GM12892 (cell line): ENCODE measurements at regions not wholly inside any gene's neighbourhood (a gene's known extent, or its start where the extent isn't known, plus 50 kb on each side); places are given as distances from the start of the nearest gene placed in this dataset.
"Not testable (repeated sequence)": the region's sequence is repeated elsewhere in the genome, so short reads cannot be mapped to it uniquely, and the experiment has no call there.

ENCODE experiments used
- DNase-seq: peaks from one replicate; pipeline ENCODE4 v3.0.0; 2011; ENCODE audit not compliant: insufficient read length
- FAIRE-seq: peaks from 2 replicates; lab custom pipeline; 2011; peaks lifted over from hg19 to GRCh38; lab: Jason Lieb, UNC
- POLR2A ChIP-seq: IDR thresholded peaks from 2 replicates; pipeline ENCODE4 v1.6.1; 2011; ENCODE audit warnings: low read depth, low read length, control low read depth
- POLR2AphosphoS5 ChIP-seq: IDR thresholded peaks from 2 replicates; pipeline ENCODE4 v1.6.1; 2011; ENCODE audit warnings: low read depth, low read length, control low read depth
- TAF1 ChIP-seq: IDR thresholded peaks from 2 replicates; pipeline ENCODE4 v1.6.1; 2011; ENCODE audit warnings: low read depth, mild to moderate bottlenecking, control low read depth, low read length, borderline replicate concordance

DNA sequence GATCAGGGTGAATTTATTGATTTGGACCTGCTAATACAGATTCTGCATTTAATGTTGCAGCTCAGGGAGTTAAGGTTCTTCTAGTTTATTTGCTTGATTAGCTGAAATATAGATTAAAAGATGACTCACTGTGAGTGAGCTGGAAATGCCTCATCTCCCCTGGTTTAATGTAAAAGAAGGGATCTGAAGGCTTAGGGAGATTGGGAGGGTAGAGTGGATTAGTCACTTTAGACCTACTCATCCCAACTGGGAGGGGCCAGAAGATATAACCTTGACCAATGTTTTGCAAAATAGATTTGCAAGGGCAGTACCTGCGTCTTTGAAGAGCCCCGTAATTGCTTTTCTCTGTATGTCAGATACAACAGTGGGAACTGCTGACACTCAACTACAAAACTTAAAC lies 922.8 kb upstream of the ADGRL4 start:
- DNase-seq (no peak), FAIRE-seq (no peak)
- TF ChIP-seq POLR2AphosphoS5 (no peak), POLR2A (no peak), TAF1 (no peak)

GRCh38 chr1:79928901-79929300 lies 922.4 kb upstream of the ADGRL4 start:
- DNase-seq (no peak), FAIRE-seq (no peak)
- TF ChIP-seq TAF1: no peak
- TF ChIP-seq POLR2AphosphoS5: no peak
- TF ChIP-seq POLR2A: no peak

DNA sequence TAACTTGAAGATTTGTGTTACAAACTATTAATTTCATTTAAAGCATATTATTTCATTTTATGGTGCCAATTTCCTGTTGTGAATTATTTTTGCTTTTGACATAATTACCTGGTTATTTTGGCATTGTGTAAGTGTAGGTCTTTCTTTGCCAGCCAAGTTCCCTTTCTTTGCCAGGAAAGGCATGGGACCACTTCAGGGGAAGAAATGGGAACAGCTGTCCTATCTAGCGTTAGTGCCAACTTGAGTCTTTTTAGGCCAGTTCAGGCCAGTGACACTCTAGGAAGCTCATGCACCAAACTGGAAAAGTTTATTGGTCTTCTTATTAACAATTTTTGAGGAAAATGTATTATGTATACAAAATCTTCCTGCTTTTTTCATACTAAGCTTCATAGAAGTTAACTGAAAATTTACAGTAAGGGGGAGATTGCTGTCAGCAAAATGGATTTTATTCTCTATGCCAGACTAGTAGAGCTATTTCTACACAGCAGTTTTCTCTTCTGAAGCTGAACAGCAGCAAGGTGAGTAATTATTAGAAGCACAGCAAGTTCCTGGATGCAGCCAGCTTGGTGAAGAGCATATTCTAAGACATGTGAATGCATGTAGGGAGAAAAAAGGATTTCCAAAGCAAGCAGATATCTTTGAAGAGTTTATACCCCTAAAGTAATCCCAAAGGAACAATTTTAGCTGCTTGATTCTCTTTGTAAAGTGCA lies 914.6 kb upstream of the ADGRL4 start:
- no peak for TF ChIP-seq POLR2AphosphoS5
- TF ChIP-seq TAF1: no peak
- TF ChIP-seq POLR2A: no peak
- no peak for FAIRE-seq

DNA sequence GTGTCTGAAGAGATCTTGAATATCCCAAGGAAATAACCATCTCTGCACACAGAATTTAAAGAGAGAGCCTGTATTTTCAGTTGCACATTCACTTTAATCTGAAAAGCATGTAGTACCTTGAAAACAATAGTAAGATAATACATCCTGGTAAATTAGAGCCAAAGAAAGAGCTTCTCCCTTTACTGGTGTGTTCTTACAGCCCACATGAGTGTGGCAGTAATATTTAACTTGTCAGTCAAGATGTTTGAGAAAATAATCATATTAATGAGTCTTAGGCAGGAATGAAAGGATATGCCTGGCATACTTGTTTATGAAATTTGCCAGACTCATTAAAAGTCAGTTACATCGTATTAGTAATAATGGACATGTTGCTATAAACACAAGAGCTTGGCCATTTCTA lies 908.4 kb upstream of the ADGRL4 start:
- no peak for TF ChIP-seq POLR2A
- TF ChIP-seq TAF1: no peak
- TF ChIP-seq POLR2AphosphoS5: no peak
- FAIRE-seq: no peak
- DNase-seq: no peak

More for the DNA sequence above, 914.6 kb upstream of the ADGRL4 start:
- no peak for DNase-seq

- TF ChIP-seq POLR2AphosphoS5 (no peak), POLR2A (no peak), TAF1 (no peak)
- DNase-seq (no peak), FAIRE-seq (no peak)
These were observed 906.3 kb upstream of the ADGRL4 start for GRCh38 chr1:79912813-79913212.

- TF ChIP-seq POLR2A (no peak), TAF1 (no peak), POLR2AphosphoS5 (no peak)
- DNase-seq (no peak), FAIRE-seq (no peak)
These were observed 896.8 kb upstream of the ADGRL4 start for GRCh38 chr1:79903321-79903720.

GRCh38 chr1:79902418-79902817 lies 895.9 kb upstream of the ADGRL4 start:
- TF ChIP-seq POLR2AphosphoS5 (no peak), TAF1 (no peak), POLR2A (no peak)
- FAIRE-seq (no peak), DNase-seq (no peak)

DNA sequence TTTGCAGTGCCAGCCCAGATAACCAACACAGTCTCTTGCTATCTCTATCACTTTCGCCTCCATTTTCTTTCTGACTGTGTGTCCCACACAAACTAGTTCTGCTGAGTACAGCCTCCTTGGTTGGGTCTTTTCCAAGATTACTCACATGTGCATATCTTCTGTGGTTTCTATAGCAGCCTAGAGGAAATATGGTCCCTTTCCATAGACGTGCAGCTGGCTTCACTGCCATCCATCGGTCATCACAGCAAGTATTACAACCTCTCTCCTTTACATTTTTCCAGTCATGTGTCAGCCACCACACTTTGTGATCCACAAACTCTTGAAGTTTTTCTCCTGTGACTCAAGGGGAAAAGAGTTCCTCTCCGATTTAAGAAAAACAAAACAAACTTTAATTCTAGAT lies 893.4 kb upstream of the ADGRL4 start:
- TF ChIP-seq TAF1 (no peak), POLR2A (no peak), POLR2AphosphoS5 (no peak)
- FAIRE-seq (no peak), DNase-seq (no peak)

DNA sequence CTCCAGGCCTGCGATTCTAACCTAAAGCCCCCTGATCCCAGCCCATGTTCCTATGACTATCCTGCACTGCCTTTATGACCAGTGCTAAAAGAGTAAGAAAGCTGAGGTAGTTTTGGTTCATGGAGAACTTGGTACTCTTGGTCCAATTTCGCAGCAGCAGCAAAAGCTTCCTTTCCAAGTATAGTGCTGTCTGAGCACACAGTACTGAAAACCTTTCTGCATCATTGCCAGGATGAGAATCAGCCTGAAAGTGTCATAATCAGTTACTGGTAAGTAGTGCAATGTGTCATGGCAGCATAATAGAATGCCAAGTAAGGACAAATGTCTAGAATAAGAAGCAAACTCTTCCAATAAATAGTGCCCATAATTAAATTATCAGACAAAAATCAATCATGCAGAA lies 889.6 kb upstream of the ADGRL4 start:
- FAIRE-seq: no peak
- TF ChIP-seq POLR2AphosphoS5 (no peak), TAF1 (no peak), POLR2A (no peak)
- DNase-seq: no peak

- TF ChIP-seq POLR2A (no peak), TAF1 (no peak), POLR2AphosphoS5 (no peak)
- no peak for FAIRE-seq
These were observed 889.0 kb upstream of the ADGRL4 start for GRCh38 chr1:79895573-79895972.

DNA sequence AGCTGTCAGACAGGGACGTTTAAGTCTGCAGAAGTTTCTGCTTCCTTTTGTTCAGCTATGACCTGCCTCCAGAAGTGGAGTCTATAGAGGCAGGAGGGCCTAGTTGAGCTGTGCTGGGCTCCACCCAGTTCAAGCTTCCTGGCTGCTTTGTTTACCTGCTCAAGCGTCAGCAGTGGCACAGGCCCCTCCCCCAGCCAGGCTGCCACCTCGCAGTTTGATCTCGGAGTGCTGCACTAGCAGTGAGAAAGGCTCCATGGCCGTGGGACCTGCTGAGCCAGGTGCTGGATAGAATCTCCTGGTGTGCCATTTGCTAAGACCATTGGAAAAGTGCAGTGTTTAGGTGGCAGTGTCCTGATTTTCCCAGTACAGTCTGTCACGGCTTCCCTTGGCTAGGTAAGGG lies 887.6 kb upstream of the ADGRL4 start:
- not testable (repeated sequence) for DNase-seq, FAIRE-seq

More at GRCh38 chr1:79895573-79895972, 889.0 kb upstream of the ADGRL4 start:
- DNase-seq: no peak

GRCh38 chr1:79887059-79887458 lies 880.5 kb upstream of the ADGRL4 start:
- no peak for DNase-seq
- TF ChIP-seq POLR2AphosphoS5 (no peak), TAF1 (no peak), POLR2A (no peak)
- FAIRE-seq: no peak

GRCh38 chr1:79885101-79885500 lies 878.6 kb upstream of the ADGRL4 start:
- FAIRE-seq: no peak
- no peak for DNase-seq
- TF ChIP-seq TAF1 (no peak), POLR2AphosphoS5 (no peak), POLR2A (no peak)

DNA sequence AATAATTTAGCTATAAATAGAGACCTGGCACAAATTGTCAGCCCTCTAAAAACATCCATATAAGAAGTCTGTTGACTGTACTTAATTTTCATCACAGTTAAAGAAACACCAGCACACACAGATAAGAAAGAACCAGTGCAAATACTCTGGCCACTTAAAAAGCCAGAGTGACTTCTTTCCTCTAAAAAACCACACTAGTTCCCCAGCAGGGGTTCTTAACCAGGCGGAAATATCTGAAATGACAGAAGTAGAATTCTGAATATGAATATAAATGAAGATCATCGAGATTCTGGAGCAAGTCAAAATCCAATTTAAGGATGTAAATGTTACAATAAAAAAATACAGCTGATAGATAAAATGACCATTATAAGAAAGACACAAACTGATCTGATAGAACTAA lies 870.6 kb upstream of the ADGRL4 start:
- no peak for FAIRE-seq
- DNase-seq: no peak
- TF ChIP-seq POLR2A: no peak
